GM23338 (cell line): ENCODE measurements at regions not wholly inside any gene's neighbourhood (a gene's known extent, or its start where the extent isn't known, plus 50 kb on each side); places are given as distances from the start of the nearest gene placed in this dataset.

ENCODE experiments used
- ATAC-seq: fragments of 200-7000 bp; cut with Tn5 transposase; 3 replicates; pipeline ENCODE4 v1.9.1; 2020
- DNase-seq: peaks from one replicate; pipeline ENCODE4 v3.0.0-alpha.2; 2015; ENCODE audit warnings: low spot score
- H2AFZ ChIP-seq: fragments of 200-600 bp; sonication (generic); 2 replicates; pipeline ENCODE4 v1.8.0; 2016; ENCODE audit warnings: antibody characterized with exemption, mild to moderate bottlenecking, moderate library complexity
- H3F3A ChIP-seq: fragments of 200-600 bp; sonication (generic); replicated peaks from 2 replicates; pipeline ENCODE4 v1.8.0; 2017; ENCODE audit warnings: antibody characterized with exemption, mixed run types, low read depth
- H3K27ac ChIP-seq: fragments of 200-600 bp; sonication (generic); 2 replicates; pipeline ENCODE4 v1.6.1; 2016; ENCODE audit warnings: low read depth
- H3K27me3 ChIP-seq: fragments of 200-600 bp; sonication (generic); 2 replicates; pipeline ENCODE4 v1.8.0; 2016; ENCODE audit warnings: mild to moderate bottlenecking, mixed run types, moderate library complexity; ENCODE audit not compliant: insufficient read depth
- H3K36me3 ChIP-seq: fragments of 200-600 bp; sonication (generic); 2 replicates; pipeline ENCODE4 v1.8.0; 2016; ENCODE audit warnings: mild to moderate bottlenecking; ENCODE audit not compliant: insufficient read depth
- H3K4me1 ChIP-seq: fragments of 200-600 bp; sonication (generic); 2 replicates; pipeline ENCODE4 v1.8.0; 2016; ENCODE audit warnings: mild to moderate bottlenecking, moderate library complexity; ENCODE audit not compliant: insufficient read depth
- H3K4me2 ChIP-seq: fragments of 200-600 bp; sonication (generic); 2 replicates; pipeline ENCODE4 v1.7.1; 2017; ENCODE audit warnings: mixed run types
- H3K4me3 ChIP-seq: fragments of 200-600 bp; sonication (generic); 2 replicates; pipeline ENCODE4 v1.6.1; 2016; ENCODE audit warnings: mixed run types
- H3K79me2 ChIP-seq: fragments of 200-600 bp; sonication (generic); replicated peaks from 2 replicates; pipeline ENCODE4 v1.8.0; 2017; ENCODE audit warnings: mild to moderate bottlenecking; ENCODE audit not compliant: insufficient read depth
- H3K9me2 ChIP-seq: fragments of 200-600 bp; sonication (generic); 2 replicates; pipeline ENCODE4 v1.8.0; 2017; ENCODE audit not compliant: insufficient read depth
- H4K20me1 ChIP-seq: fragments of 200-600 bp; sonication (generic); replicated peaks from 2 replicates; pipeline ENCODE4 v1.8.0; 2017; ENCODE audit warnings: mild to moderate bottlenecking; ENCODE audit not compliant: insufficient read depth
- H3K27ac Mint-ChIP-seq: 2 replicates; pipeline ENCODE4 v1.8.0; 2020; ENCODE audit warnings: inconsistent platforms, mild to moderate bottlenecking, moderate library complexity, mixed read lengths
- H3K27me3 Mint-ChIP-seq: 3 replicates; pipeline ENCODE4 v1.8.0; 2022; ENCODE audit warnings: low read depth, mild to moderate bottlenecking, moderate library complexity, mixed read lengths, inconsistent platforms; ENCODE audit not compliant: insufficient read depth, poor library complexity
- H3K36me3 Mint-ChIP-seq: 3 replicates; pipeline ENCODE4 v1.8.0; 2021; ENCODE audit warnings: low read depth, mild to moderate bottlenecking, inconsistent platforms, moderate library complexity, mixed read lengths
- H3K4me1 Mint-ChIP-seq: 3 replicates; pipeline ENCODE4 v1.8.0; 2020; ENCODE audit warnings: mild to moderate bottlenecking, inconsistent platforms, mixed read lengths
- H3K4me3 Mint-ChIP-seq: 3 replicates; pipeline ENCODE4 v1.8.0; 2021; ENCODE audit warnings: moderate library complexity, mild to moderate bottlenecking, inconsistent platforms, mixed read lengths
- H3K9me3 Mint-ChIP-seq: 3 replicates; pipeline ENCODE4 v1.8.0; 2020; ENCODE audit warnings: moderate library complexity, mild to moderate bottlenecking, inconsistent platforms, mixed read lengths
- CREB1 ChIP-seq: fragments of 250-450 bp; sonication (Bioruptor Pico); IDR thresholded peaks from 2 replicates; pipeline ENCODE4 v1.5.0; 2020; ENCODE audit warnings: low read depth, mild to moderate bottlenecking, moderate library complexity
- CTCF ChIP-seq, 2 experiments: fragments of 200-600 bp in 1 of 2; sonication (generic) in 1 of 2; conservative IDR thresholded peaks; 2 replicates each; pipeline versions ENCODE4 v1.5.1 to v1.6.1; 2016 to 2017; ENCODE audit warnings: antibody characterized with exemption in 2 of 2, low read depth in 2 of 2, mild to moderate bottlenecking in 2 of 2, moderate library complexity in 1 of 2
- ETS1 ChIP-seq: IDR thresholded peaks from 2 replicates; pipeline ENCODE4 v1.6.1; 2016; ENCODE audit warnings: antibody characterized with exemption
- EZH2 ChIP-seq: fragments of 200-600 bp; sonication (generic); IDR thresholded peaks from one replicate; pipeline ENCODE4 v1.8.0; 2017; ENCODE audit warnings: antibody characterized with exemption, mild to moderate bottlenecking, low read depth; ENCODE audit not compliant: unreplicated experiment
- EZH2phosphoT487 ChIP-seq: fragments of 200-600 bp; sonication (generic); IDR thresholded peaks from one replicate; pipeline ENCODE4 v1.8.1; 2018; ENCODE audit warnings: antibody characterized with exemption; ENCODE audit not compliant: unreplicated experiment
- JUNB ChIP-seq: IDR thresholded peaks from one replicate; pipeline ENCODE4 v1.6.1; 2016; ENCODE audit warnings: antibody characterized with exemption; ENCODE audit not compliant: unreplicated experiment
- NANOG ChIP-seq: IDR thresholded peaks from 2 replicates; pipeline ENCODE4 v1.6.1; 2016; ENCODE audit warnings: antibody characterized with exemption, borderline replicate concordance
- POLR2AphosphoS5 ChIP-seq: IDR thresholded peaks from 2 replicates; pipeline ENCODE4 v1.6.1; 2016; ENCODE audit warnings: antibody characterized with exemption, low read depth
- REST ChIP-seq: IDR thresholded peaks from one replicate; pipeline ENCODE4 v1.6.1; 2018; ENCODE audit warnings: antibody characterized with exemption; ENCODE audit not compliant: unreplicated experiment
- STAT1 ChIP-seq: IDR thresholded peaks from one replicate; pipeline ENCODE4 v1.6.1; 2016; ENCODE audit warnings: antibody characterized with exemption; ENCODE audit not compliant: unreplicated experiment
- ZNF114 ChIP-seq: fragments of 250-450 bp; sonication (Bioruptor Pico); IDR thresholded peaks from 2 replicates; pipeline ENCODE4 v1.5.0; 2020; ENCODE audit warnings: mild to moderate bottlenecking, moderate library complexity
- ZNF331 ChIP-seq: fragments of 250-450 bp; sonication (Bioruptor Pico); IDR thresholded peaks from 2 replicates; pipeline ENCODE4 v1.5.0; 2020; ENCODE audit warnings: low read depth, mild to moderate bottlenecking, moderate library complexity
- ZNF462 ChIP-seq: fragments of 250-450 bp; sonication (Bioruptor Pico); IDR thresholded peaks from 2 replicates; pipeline ENCODE4 v1.5.0; 2020; ENCODE audit warnings: mild to moderate bottlenecking, moderate library complexity

- Mint-ChIP-seq H3K9me3 (peaks cover 5% of the 10 kb centered on the region; the same call in 2 of the 3 replicates), H3K27ac (no peak overlapping the region), H3K27me3 (peaks cover 4% of the 10 kb centered on the region), H3K36me3 (no peaks in the 10 kb centered on the region), H3K4me3 (no peak overlapping the region), H3K4me1 (no peaks in the 10 kb centered on the region)
- DNase-seq: no peak
- no peaks in the 10 kb centered on the region for H4K20me1 ChIP-seq
- H3K79me2 ChIP-seq: no peaks in the 10 kb centered on the region
- H3K27ac ChIP-seq: no peak overlapping the region
- H3F3A ChIP-seq: no peaks in the 10 kb centered on the region
- peak overlapping the region; percentile 10; the same call in 1 of the 2 replicates for H2AFZ ChIP-seq
- peaks cover 3% of the 10 kb centered on the region; the same call in 1 of the 2 replicates for H3K9me2 ChIP-seq
- H3K4me2 ChIP-seq: no peak overlapping the region
- TF ChIP-seq NANOG (no peak), JUNB (no peak), ZNF462 (CRISPR knock-in tag) (no peak), EZH2phosphoT487 (no peak), REST (no peak), ZNF331 (CRISPR knock-in tag) (no peak), ETS1 (no peak), CREB1 (no peak), ZNF114 (CRISPR knock-in tag) (no peak), POLR2AphosphoS5 (no peak), CTCF (conservative IDR thresholded peaks at IDR 0.05; ENCODE audit: low read depth in 2 of 2) (no peak), EZH2 (no peak), STAT1 (no peak)
- no peak for ATAC-seq
- H3K27me3 ChIP-seq: no peaks in the 10 kb centered on the region
- H3K4me1 ChIP-seq: no peaks in the 10 kb centered on the region
- H3K4me3 ChIP-seq: no peak overlapping the region
- no peaks in the 10 kb centered on the region for H3K36me3 ChIP-seq
These were observed 247.5 kb downstream of the NSG2 start for GRCh38 chr5:174293006-174293405.
